GM12865 (cell line): ENCODE measurements at regions not wholly inside any gene's neighbourhood (a gene's known extent, or its start where the extent isn't known, plus 50 kb on each side); places are given as distances from the start of the nearest gene placed in this dataset.

ENCODE experiments used
- DNase-seq: peaks from one replicate; pipeline ENCODE4 v3.0.0; 2010; ENCODE audit warnings: low read depth
- H3K4me3 ChIP-seq: 2 replicates; pipeline ENCODE4 v1.5.1; 2011; ENCODE audit warnings: mild to moderate bottlenecking, low read depth, low read length, control low read depth
- TF ChIP-seq, protein P1 (sequence below): IDR thresholded peaks from 2 replicates; pipeline ENCODE4 v1.5.1; 2011; ENCODE audit warnings: low read length, control low read depth, low read depth, inconsistent platforms; ENCODE audit not compliant: insufficient read depth; ENCODE audit errors: missing control alignments

DNA sequence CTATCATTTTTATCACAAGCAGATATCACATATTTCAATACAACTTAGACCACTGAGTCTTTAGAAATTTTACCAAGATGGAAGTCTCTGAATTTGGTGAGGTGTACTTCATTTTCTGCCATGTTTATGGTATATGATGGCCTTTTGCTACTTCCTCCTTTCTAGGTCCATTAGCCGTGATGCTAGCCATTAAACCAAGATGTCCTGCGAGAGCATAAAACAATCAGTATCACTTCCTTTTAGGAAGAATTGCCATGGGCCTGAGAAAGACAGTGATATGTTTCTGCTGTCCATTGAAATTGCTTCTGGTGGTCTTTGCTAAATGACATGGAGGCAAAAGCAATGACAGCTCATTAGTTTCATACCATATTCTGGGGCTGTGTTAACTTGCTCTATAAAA lies 1851.7 kb upstream of the IGFBP7 start:
- H3K4me3 ChIP-seq: no peak overlapping the region
- DNase-seq: no peak

DNA sequence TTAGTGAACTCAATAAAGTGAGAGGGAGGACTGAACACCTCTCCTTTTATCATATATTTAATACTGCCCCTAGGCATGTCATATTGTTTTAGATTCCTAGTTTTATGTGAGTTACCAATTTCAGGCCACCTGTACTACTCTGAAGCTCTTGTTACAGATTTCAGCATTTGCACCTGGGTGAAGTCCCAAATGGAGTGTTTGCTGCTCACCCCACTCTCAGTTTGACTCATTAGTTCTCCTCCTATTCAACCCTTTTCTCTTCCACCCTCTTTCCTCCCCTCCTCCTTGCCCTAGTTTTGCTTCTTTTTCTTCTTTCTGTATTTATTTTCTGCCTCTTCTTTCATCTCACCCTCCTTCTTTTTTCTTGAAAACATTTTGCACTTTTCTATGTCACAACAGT lies 1852.2 kb upstream of the IGFBP7 start:
- TF ChIP-seq, protein P1, sequence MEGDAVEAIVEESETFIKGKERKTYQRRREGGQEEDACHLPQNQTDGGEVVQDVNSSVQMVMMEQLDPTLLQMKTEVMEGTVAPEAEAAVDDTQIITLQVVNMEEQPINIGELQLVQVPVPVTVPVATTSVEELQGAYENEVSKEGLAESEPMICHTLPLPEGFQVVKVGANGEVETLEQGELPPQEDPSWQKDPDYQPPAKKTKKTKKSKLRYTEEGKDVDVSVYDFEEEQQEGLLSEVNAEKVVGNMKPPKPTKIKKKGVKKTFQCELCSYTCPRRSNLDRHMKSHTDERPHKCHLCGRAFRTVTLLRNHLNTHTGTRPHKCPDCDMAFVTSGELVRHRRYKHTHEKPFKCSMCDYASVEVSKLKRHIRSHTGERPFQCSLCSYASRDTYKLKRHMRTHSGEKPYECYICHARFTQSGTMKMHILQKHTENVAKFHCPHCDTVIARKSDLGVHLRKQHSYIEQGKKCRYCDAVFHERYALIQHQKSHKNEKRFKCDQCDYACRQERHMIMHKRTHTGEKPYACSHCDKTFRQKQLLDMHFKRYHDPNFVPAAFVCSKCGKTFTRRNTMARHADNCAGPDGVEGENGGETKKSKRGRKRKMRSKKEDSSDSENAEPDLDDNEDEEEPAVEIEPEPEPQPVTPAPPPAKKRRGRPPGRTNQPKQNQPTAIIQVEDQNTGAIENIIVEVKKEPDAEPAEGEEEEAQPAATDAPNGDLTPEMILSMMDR: no peak
- no peak overlapping the region for H3K4me3 ChIP-seq
- no peak for DNase-seq

More for the DNA sequence above, 1851.7 kb upstream of the IGFBP7 start:
- TF ChIP-seq, protein P1: no peak

DNA sequence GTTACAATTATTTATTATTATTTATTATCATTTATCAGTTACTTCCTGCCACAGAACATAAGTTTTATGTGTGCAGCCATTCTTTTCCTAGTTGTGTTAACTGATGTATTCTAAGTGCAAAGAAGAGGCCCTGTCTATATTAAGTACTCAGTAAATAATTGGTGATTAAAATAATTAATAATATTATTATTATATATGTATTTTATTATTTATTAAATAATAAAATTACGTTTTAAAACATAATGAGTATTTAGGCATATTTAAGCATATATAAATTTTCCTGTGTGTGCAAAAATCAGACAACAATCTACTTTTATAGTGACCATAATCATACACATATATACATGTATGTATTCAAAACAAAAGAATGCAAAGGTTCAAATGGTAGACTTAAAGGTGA lies 1871.6 kb upstream of the IGFBP7 start:
- no peak for DNase-seq
- H3K4me3 ChIP-seq: no peak overlapping the region
- TF ChIP-seq, protein P1: no peak

DNA sequence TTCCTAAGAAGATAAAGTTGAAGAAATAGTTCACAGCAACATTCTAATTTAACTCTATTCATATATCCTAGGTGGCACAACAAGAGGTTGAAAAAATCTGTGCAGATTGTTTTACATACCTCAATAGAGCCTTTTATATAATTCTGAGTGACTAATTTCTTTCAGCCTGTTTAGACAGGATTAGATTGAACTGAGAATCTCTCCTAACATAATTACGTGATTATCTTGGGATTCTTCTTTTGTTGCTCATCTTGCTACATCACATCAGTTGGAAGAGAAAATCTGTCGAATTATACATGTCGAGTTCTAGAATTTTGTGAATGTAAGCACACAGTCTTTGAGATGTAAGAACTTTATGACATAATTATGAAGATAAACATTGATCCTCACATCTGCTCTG lies 1873.7 kb upstream of the IGFBP7 start:
- H3K4me3 ChIP-seq: no peak overlapping the region
- DNase-seq: no peak
- TF ChIP-seq, protein P1: no peak

DNA sequence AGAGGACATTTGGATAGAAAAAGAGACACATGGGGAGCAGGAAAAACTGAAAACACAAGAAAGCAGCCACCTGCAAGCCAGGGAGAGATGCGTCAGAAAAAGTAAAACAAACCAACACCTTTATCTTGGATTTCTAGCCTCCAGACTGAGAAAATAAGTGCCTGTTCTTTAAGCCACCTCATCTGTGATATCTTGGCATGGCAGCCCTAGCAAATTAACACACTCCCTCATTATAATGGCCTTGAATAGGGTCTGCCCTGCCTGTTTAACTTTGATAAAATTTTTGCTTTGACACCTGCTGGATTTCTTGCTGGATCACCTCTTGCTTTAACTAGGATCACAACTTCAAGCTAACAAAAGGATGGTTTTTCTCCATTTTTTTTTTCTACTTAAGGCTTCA lies 1892.0 kb upstream of the IGFBP7 start:
- no peak overlapping the region for H3K4me3 ChIP-seq
- DNase-seq: no peak
- TF ChIP-seq, protein P1: no peak

DNA sequence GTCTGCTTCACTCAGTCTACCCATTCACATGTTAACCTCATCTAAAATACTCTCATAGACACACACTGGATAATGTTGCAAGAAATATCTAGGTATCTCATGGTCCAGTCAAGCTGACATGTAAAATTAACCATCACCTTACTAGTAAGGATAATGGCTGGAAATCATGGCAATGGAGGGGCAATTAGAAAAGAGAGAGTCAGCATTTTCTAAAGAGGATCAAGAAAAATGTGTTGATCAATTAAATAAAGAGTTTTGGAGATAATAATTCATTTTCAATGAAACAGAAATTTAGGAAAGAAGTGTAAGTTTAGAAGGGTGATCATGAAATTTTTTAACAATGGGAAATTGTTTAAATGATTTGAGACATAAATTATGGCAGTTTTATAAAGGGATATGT lies 1914.1 kb upstream of the IGFBP7 start:
- DNase-seq: no peak
- no peak overlapping the region for H3K4me3 ChIP-seq
- TF ChIP-seq, protein P1: no peak

DNA sequence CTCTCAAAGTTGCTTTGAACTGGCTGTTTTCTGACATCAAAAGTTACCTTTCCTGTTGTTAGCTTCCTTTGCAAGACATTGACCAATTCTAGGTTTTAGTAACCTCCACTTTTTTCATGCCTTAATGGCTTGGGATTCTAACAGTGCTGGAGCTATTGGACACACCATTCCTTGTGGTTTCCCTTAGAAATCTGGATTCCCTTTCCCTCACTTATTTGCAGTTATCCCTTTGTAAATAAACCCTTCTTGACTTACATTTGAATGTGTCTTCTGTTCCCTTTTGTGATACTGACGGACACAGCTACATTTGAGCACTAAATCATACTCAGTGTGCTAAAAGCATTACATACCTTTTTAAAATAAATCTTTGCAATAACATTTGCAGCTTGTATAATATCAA lies 1927.6 kb upstream of the IGFBP7 start:
- TF ChIP-seq, protein P1: no peak
- no peak for DNase-seq
- no peak overlapping the region for H3K4me3 ChIP-seq
